Astrocyte (in vitro differentiated cells and primary cell): ENCODE measurements at regions not wholly inside any gene's neighbourhood (a gene's known extent, or its start where the extent isn't known, plus 50 kb on each side); places are given as distances from the start of the nearest gene placed in this dataset.

ENCODE experiments used
- DNase-seq: peaks from one replicate; pipeline ENCODE4 v3.0.0-alpha.2; 2010; ENCODE audit warnings: low read depth
- FAIRE-seq: peaks from 2 replicates; lab custom pipeline; 2011; peaks lifted over from hg19 to GRCh38; lab: Jason Lieb, UNC
- H2AFZ ChIP-seq: 2 replicates; pipeline ENCODE4 v1.6.0; 2012; ENCODE audit warnings: low read depth, low read length, inconsistent platforms
- H3K27ac ChIP-seq: 2 replicates; pipeline ENCODE4 v1.5.1; 2011; ENCODE audit warnings: low read depth, low read length, inconsistent platforms
- H3K27me3 ChIP-seq: 2 replicates; pipeline ENCODE4 v1.6.0; 2011; ENCODE audit warnings: low read length, inconsistent platforms; ENCODE audit not compliant: insufficient read depth
- H3K36me3 ChIP-seq: 2 replicates; pipeline ENCODE4 v1.5.1; 2011; ENCODE audit warnings: low read length, inconsistent platforms; ENCODE audit not compliant: insufficient read depth
- H3K4me1 ChIP-seq: 2 replicates; pipeline ENCODE4 v1.5.1; 2011; ENCODE audit warnings: low read length, inconsistent platforms; ENCODE audit not compliant: insufficient read depth
- H3K4me2 ChIP-seq: 2 replicates; pipeline ENCODE4 v1.6.0; 2012; ENCODE audit warnings: low read length, inconsistent platforms
- H3K4me3 ChIP-seq: 2 replicates; pipeline ENCODE4 v1.5.1; 2011; ENCODE audit warnings: low read depth, mild to moderate bottlenecking, low read length, inconsistent platforms; ENCODE audit not compliant: insufficient read depth
- H3K79me2 ChIP-seq: 2 replicates; pipeline ENCODE4 v1.6.0; 2012; ENCODE audit warnings: mild to moderate bottlenecking, low read length, inconsistent platforms; ENCODE audit not compliant: insufficient read depth
- H3K9ac ChIP-seq: 2 replicates; pipeline ENCODE4 v1.6.0; 2012; ENCODE audit warnings: mild to moderate bottlenecking, low read length, inconsistent platforms
- H3K9me3 ChIP-seq: 2 replicates; pipeline ENCODE4 v1.5.1; 2012; ENCODE audit warnings: low read depth, mild to moderate bottlenecking, low read length, inconsistent platforms; ENCODE audit not compliant: insufficient read depth
- H4K20me1 ChIP-seq: 2 replicates; pipeline ENCODE4 v1.6.0; 2012; ENCODE audit warnings: low read length, inconsistent platforms; ENCODE audit not compliant: insufficient read depth
- H3K27ac Mint-ChIP-seq: one replicate; pipeline ENCODE4 v1.8.0; 2021; ENCODE audit warnings: mild to moderate bottlenecking, mixed read lengths; ENCODE audit not compliant: unreplicated experiment
- H3K27me3 Mint-ChIP-seq: one replicate; pipeline ENCODE4 v1.8.0; 2021; ENCODE audit warnings: low read depth, mixed read lengths; ENCODE audit not compliant: unreplicated experiment
- H3K36me3 Mint-ChIP-seq: one replicate; pipeline ENCODE4 v1.8.0; 2021; ENCODE audit warnings: low read depth, mixed read lengths; ENCODE audit not compliant: unreplicated experiment
- H3K4me1 Mint-ChIP-seq: one replicate; pipeline ENCODE4 v1.8.0; 2021; ENCODE audit warnings: low read depth, mixed read lengths; ENCODE audit not compliant: unreplicated experiment
- H3K4me3 Mint-ChIP-seq: one replicate; pipeline ENCODE4 v1.8.0; 2021; ENCODE audit warnings: mild to moderate bottlenecking, moderate library complexity, mixed read lengths; ENCODE audit not compliant: unreplicated experiment
- H3K9me3 Mint-ChIP-seq: one replicate; pipeline ENCODE4 v1.8.0; 2021; ENCODE audit warnings: mild to moderate bottlenecking, mixed read lengths; ENCODE audit not compliant: unreplicated experiment
- CTCF ChIP-seq: IDR thresholded peaks from 2 replicates; pipeline ENCODE4 v1.5.1; 2011; ENCODE audit warnings: low read depth, mild to moderate bottlenecking, inconsistent platforms, low read length, moderate library complexity; ENCODE audit not compliant: insufficient read depth
- EZH2 ChIP-seq: IDR thresholded peaks from 2 replicates; pipeline ENCODE4 v1.6.1; 2012; ENCODE audit warnings: mild to moderate bottlenecking, low read length, inconsistent platforms; ENCODE audit not compliant: insufficient read depth

- no peak overlapping the region for H3K4me3 ChIP-seq
- H3K4me2 ChIP-seq, result no peak overlapping the region
- FAIRE-seq (no peak), DNase-seq (no peak)
- TF ChIP-seq EZH2, result no peak
- no peak for TF ChIP-seq CTCF
- no peaks in the 10 kb centered on the region for H3K9me3 Mint-ChIP-seq
- H3K9me3 ChIP-seq, result no peaks in the 10 kb centered on the region
- H3K4me3 Mint-ChIP-seq, result no peak overlapping the region
- no peaks in the 10 kb centered on the region for H3K36me3 Mint-ChIP-seq
- H3K27ac ChIP-seq, result no peak overlapping the region
- H3K27me3 ChIP-seq, result no peaks in the 10 kb centered on the region
- H4K20me1 ChIP-seq, result no peaks in the 10 kb centered on the region
- H3K27ac Mint-ChIP-seq, result no peak overlapping the region
- no peak overlapping the region for H3K9ac ChIP-seq
- H3K79me2 ChIP-seq, result no peaks in the 10 kb centered on the region
- H3K27me3 Mint-ChIP-seq, result peaks cover 8% of the 10 kb centered on the region
- H2AFZ ChIP-seq, result no peak overlapping the region
- H3K4me1 Mint-ChIP-seq, result no peaks in the 10 kb centered on the region
- no peaks in the 10 kb centered on the region for H3K36me3 ChIP-seq
- no peaks in the 10 kb centered on the region for H3K4me1 ChIP-seq
Measured at GRCh38 chr9:19666575-19666974, 122.3 kb downstream of the SLC24A2 start.

GRCh38 chr9:19665146-19665863 is 123.5 kb downstream of the SLC24A2 start:
- no peak overlapping the region for H3K4me3 ChIP-seq
- FAIRE-seq, result no peak
- no peak overlapping the region for H3K4me2 ChIP-seq
- H4K20me1 ChIP-seq, result no peaks in the 10 kb centered on the region
- DNase-seq, result no peak
- Mint-ChIP-seq H3K9me3 (no peaks in the 10 kb centered on the region), H3K4me3 (no peak overlapping the region), H3K36me3 (no peaks in the 10 kb centered on the region), H3K27me3 (peaks cover 8% of the 10 kb centered on the region), H3K27ac (no peak overlapping the region), H3K4me1 (peaks cover under 1% of the 10 kb centered on the region)
- no peak overlapping the region for H2AFZ ChIP-seq
- H3K9ac ChIP-seq, result no peak overlapping the region
- no peaks in the 10 kb centered on the region for H3K79me2 ChIP-seq
- no peaks in the 10 kb centered on the region for H3K4me1 ChIP-seq
- no peak overlapping the region for H3K27ac ChIP-seq
- no peaks in the 10 kb centered on the region for H3K36me3 ChIP-seq
- no peaks in the 10 kb centered on the region for H3K9me3 ChIP-seq
- TF ChIP-seq EZH2 (no peak), CTCF (no peak)
- no peaks in the 10 kb centered on the region for H3K27me3 ChIP-seq

GRCh38 chr9:19663570-19663969 is 125.3 kb downstream of the SLC24A2 start:
- Histone ChIP-seq H2AFZ (no peak overlapping the region), H3K4me1 (no peaks in the 10 kb centered on the region), H4K20me1 (no peaks in the 10 kb centered on the region), H3K4me2 (no peak overlapping the region), H3K4me3 (no peak overlapping the region), H3K9me3 (no peaks in the 10 kb centered on the region), H3K79me2 (no peaks in the 10 kb centered on the region), H3K36me3 (no peaks in the 10 kb centered on the region), H3K9ac (no peak overlapping the region), H3K27me3 (no peaks in the 10 kb centered on the region), H3K27ac (no peak overlapping the region)
- TF ChIP-seq CTCF (no peak), EZH2 (no peak)
- no peak overlapping the region for H3K27ac Mint-ChIP-seq
- FAIRE-seq (no peak), DNase-seq (no peak)
- H3K4me3 Mint-ChIP-seq, result no peak overlapping the region
- no peaks in the 10 kb centered on the region for H3K9me3 Mint-ChIP-seq
- peaks cover 5% of the 10 kb centered on the region for H3K27me3 Mint-ChIP-seq
- H3K4me1 Mint-ChIP-seq, result peaks cover 5% of the 10 kb centered on the region
- no peaks in the 10 kb centered on the region for H3K36me3 Mint-ChIP-seq
